ENCODE measurements at regions not wholly inside any gene's neighbourhood (a gene's known extent, or its start where the extent isn't known, plus 50 kb on each side); places are given as distances from the start of the nearest gene placed in this dataset.

DNA sequence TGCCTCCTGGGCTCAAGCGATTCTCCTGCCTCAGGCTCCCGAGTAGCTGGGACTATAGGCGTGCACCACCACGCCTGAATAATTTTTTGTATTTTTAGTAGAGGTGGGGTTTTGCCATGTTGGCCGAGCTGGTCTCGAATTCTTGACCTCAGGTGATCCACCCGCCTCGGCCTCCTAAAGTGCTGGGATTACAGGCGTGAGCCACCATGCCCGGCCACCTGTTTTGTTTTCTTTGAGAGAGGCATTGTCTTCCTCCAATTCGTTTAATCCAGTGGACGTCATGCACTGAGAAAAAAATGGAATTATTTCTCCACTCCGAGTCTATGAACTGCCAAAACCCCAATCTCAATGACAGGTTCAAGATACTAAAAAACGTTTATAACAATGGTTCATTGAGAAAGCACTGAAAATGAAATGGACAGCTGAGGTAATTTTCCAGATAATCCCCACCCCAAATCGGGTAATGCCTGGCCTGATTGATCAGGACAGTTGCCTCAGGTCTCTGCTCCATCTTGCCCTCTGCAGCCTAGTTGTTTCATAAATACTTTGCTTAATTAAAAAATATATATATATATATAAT is 132.7 kb upstream of the PARP11 start:
- DNase-seq, result no peak
- intact Hi-C loops (cut with DNase I), result no loop called here

DNA sequence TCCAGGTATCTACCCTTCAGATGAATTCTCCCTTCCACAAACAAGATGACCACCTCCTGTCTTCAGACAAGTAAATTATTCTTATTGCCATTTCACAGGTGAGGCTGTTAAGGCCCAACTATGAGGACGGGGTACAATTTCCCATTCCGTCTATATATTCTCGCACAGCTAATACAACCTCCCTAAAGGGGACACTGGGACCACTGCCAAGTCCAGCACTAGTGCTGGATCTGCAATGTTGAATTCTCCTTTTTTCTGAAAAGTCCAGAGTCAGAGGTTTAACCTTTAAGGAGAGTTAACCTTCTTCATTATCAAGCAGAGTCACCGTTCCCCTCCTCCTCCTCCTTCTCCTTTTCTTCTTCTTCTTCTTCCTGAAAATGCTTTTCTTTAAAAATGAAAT is 130.4 kb upstream of the PARP11 start:
- TF ChIP-seq, protein P1, sequence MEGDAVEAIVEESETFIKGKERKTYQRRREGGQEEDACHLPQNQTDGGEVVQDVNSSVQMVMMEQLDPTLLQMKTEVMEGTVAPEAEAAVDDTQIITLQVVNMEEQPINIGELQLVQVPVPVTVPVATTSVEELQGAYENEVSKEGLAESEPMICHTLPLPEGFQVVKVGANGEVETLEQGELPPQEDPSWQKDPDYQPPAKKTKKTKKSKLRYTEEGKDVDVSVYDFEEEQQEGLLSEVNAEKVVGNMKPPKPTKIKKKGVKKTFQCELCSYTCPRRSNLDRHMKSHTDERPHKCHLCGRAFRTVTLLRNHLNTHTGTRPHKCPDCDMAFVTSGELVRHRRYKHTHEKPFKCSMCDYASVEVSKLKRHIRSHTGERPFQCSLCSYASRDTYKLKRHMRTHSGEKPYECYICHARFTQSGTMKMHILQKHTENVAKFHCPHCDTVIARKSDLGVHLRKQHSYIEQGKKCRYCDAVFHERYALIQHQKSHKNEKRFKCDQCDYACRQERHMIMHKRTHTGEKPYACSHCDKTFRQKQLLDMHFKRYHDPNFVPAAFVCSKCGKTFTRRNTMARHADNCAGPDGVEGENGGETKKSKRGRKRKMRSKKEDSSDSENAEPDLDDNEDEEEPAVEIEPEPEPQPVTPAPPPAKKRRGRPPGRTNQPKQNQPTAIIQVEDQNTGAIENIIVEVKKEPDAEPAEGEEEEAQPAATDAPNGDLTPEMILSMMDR (IDR thresholded peaks at IDR 0.05), result no peak
- ATAC-seq (no peak), DNase-seq (no peak)
- Histone ChIP-seq H3K36me3 (no peaks in the 10 kb centered on the region), H3K4me3 (no peak overlapping the region), H3K27me3 (ENCODE audit: low read depth) (no peaks in the 10 kb centered on the region), H3K4me1 (no peaks in the 10 kb centered on the region), H3K27ac (no peak overlapping the region), H3K9me3 (no peaks in the 10 kb centered on the region)
- intact Hi-C loops (cut with DNase I), result no loop called here

More for the DNA sequence above, 132.7 kb upstream of the PARP11 start:
- Histone ChIP-seq H3K4me3 (no peak overlapping the region), H3K27ac (no peak overlapping the region), H3K27me3 (ENCODE audit: low read depth) (no peaks in the 10 kb centered on the region), H3K36me3 (no peaks in the 10 kb centered on the region), H3K9me3 (no peaks in the 10 kb centered on the region), H3K4me1 (no peaks in the 10 kb centered on the region)
- TF ChIP-seq, protein P1 (IDR thresholded peaks at IDR 0.05), result no peak
- ATAC-seq, result no peak

DNA sequence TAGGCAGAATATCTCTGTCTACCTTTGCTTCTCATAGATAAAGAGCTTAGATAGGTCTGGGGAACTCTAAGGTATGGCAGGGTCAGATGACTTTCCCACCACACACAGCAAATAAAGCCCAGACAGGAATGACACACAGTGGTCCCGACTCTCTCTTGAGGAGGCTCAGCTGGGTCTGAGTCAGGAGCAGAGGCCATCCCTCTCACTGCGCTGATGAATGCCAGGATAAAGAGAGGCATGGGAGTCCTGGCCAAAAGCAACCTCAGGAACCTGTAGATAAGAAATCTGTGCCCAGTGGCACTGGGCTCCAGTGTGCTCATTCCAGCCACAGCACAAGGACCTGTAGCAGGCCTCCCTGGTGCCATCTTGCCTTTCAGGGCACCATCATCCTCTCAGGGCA is 129.4 kb upstream of the PARP11 start:
- Histone ChIP-seq H3K9me3 (no peaks in the 10 kb centered on the region), H3K27ac (no peak overlapping the region), H3K4me1 (no peaks in the 10 kb centered on the region), H3K4me3 (no peak overlapping the region), H3K36me3 (no peaks in the 10 kb centered on the region), H3K27me3 (ENCODE audit: low read depth) (no peaks in the 10 kb centered on the region)
- DNase-seq, result no peak
- TF ChIP-seq, protein P1 (IDR thresholded peaks at IDR 0.05), result no peak
- ATAC-seq, result no peak
- intact Hi-C loops (cut with DNase I), result no loop called here

DNA sequence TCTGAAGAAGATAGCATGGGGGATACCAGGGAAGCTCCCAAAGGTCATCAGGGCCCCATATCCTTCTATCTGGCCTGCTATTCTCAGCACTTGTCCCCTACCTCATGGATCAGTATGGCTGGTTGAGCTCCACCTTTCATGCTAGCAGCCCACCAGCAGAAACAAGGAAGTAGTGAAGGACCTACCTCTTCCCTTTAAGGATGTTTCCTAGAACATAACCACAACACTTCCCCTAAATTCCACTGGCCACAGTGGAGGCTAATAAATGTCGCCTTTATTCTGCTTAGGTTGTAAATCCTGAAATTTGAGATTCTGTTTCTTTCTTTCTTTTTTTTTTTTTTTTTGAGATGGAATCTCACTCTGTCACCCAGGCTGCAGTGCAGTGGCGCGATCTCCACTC is 128.6 kb upstream of the PARP11 start:
- Histone ChIP-seq H3K4me3 (no peak overlapping the region), H3K4me1 (no peaks in the 10 kb centered on the region), H3K27ac (no peak overlapping the region), H3K36me3 (no peaks in the 10 kb centered on the region), H3K27me3 (ENCODE audit: low read depth) (no peaks in the 10 kb centered on the region), H3K9me3 (no peaks in the 10 kb centered on the region)
- TF ChIP-seq, protein P1 (IDR thresholded peaks at IDR 0.05), result no peak
- DNase-seq (no peak), ATAC-seq (no peak)
- intact Hi-C loops (cut with DNase I), result no loop called here

DNA sequence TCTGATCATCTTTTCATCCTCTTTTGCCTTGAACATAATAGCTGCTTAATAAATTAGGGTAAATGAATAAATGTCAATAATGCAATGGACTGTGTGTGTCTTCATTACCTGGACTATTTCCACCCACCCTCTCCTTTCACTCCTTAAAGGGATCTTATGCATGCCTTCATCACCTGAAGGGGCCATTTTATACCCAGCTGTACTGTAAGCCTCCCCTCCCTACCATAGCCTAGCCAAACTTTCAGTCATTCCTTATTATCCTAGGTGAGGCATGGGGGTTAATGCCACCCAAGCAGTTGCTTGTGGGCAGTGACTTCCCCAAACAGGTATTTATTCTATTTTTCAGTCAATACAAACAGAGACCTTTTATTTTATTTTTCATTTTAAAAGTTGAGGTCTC is 127.8 kb upstream of the PARP11 start:
- no peaks in the 10 kb centered on the region for H3K9me3 ChIP-seq
- no peak overlapping the region for H3K27ac ChIP-seq
- intact Hi-C loops (cut with DNase I), result no loop called here
- TF ChIP-seq, protein P1 (IDR thresholded peaks at IDR 0.05), result no peak
- no peaks in the 10 kb centered on the region for H3K4me1 ChIP-seq
- ATAC-seq (no peak), DNase-seq (no peak)
- no peaks in the 10 kb centered on the region for H3K36me3 ChIP-seq
- no peaks in the 10 kb centered on the region for H3K27me3 ChIP-seq (ENCODE audit: low read depth)
- no peak overlapping the region for H3K4me3 ChIP-seq

DNA sequence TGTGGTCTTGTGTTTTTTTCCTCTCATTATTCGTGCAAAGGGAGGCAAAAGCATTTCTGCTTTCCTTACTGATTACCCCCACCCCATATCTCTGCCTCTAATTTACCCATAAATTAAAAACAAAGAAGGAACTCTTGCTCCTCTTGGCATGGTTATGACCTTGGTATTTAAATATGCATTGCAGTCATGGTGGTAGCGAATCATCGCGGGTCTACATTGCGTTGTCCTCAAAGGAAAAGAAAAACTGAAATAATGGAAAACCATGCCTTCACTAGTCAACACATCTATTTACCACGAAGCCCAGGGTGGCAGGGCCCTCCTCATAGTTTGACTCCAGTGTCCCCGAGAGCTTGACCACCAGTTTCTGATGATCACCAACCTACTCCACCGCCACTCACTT is 126.7 kb upstream of the PARP11 start:
- Histone ChIP-seq H3K27me3 (ENCODE audit: low read depth) (no peaks in the 10 kb centered on the region), H3K36me3 (no peaks in the 10 kb centered on the region), H3K4me1 (no peaks in the 10 kb centered on the region), H3K4me3 (no peak overlapping the region), H3K27ac (peak overlapping the region; percentile 62), H3K9me3 (no peaks in the 10 kb centered on the region)
- DNase-seq, result no peak
- TF ChIP-seq, protein P1 (IDR thresholded peaks at IDR 0.05), result no peak
- intact Hi-C loops (cut with DNase I), result no loop called here
- no peak for ATAC-seq
